ENCODE measurements at regions not wholly inside any gene's neighbourhood (a gene's known extent, or its start where the extent isn't known, plus 50 kb on each side); places are given as distances from the start of the nearest gene placed in this dataset.

- no peak overlapping the region for H3K4me3 Mint-ChIP-seq
- Histone ChIP-seq H3K79me2 (ENCODE audit: control insufficient read depth, insufficient read depth, low read length) (no peaks in the 10 kb centered on the region), H3K4me2 (replicated peaks; ENCODE audit: low read depth, low read length, poor library complexity, severe bottlenecking) (no peak overlapping the region), H3K4me3 (ENCODE audit: control extremely low read depth in 1 of 5, extremely low read depth in 1 of 5, insufficient read depth in 1 of 5, low read depth in 2 of 5, low read length in 4 of 5) (no peak overlapping the region), H3K36me3 (replicated peaks in 1 of 2; ENCODE audit: control extremely low read depth in 1 of 2, control insufficient read depth in 1 of 2, extremely low read depth in 1 of 2, insufficient read depth in 2 of 2, low read length in 1 of 2) (no peaks in the 10 kb centered on the region), H3K9ac (ENCODE audit: low read length) (no peak overlapping the region), H3K4me1 (ENCODE audit: control insufficient read depth in 2 of 2, insufficient read depth in 2 of 2, low read length in 2 of 2) (peaks cover 0 to under 1% of the 10 kb centered on the region in 2 donors), H3K9me3 (ENCODE audit: control extremely low read depth in 1 of 3, control insufficient read depth in 2 of 3, insufficient read depth in 1 of 3, low read length in 2 of 3) (peaks cover 0 to 8% (median 0%) of the 10 kb centered on the region in 3 donors), H3K27me3 (replicated peaks in 1 of 4; ENCODE audit: control extremely low read depth in 1 of 4, control insufficient read depth in 3 of 4, insufficient read depth in 4 of 4, low read length in 3 of 4) (no peaks in the 10 kb centered on the region), H3K27ac (ENCODE audit: low read length in 2 of 2) (no peak overlapping the region), H2AFZ (ENCODE audit: insufficient read depth, low read depth, low read length, poor library complexity, severe bottlenecking) (no peak overlapping the region), H4K20me1 (ENCODE audit: control insufficient read depth, insufficient read depth, low read length, poor library complexity, severe bottlenecking) (no peaks in the 10 kb centered on the region)
- CTCF ChIA-PET: no interaction called here
- POLR2A ChIA-PET: no interaction called here
- no peak overlapping the region for H3K27ac Mint-ChIP-seq
- H3K4me1 Mint-ChIP-seq: peaks cover 4% of the 10 kb centered on the region
- intact Hi-C loops (cut with micrococcal nuclease): no loop called here
- DNase-seq (no peak), ATAC-seq (ENCODE audit: low read depth) (no peak)
- 77% methylated on average over 9 of the region's 11 CpGs for WGBS (ENCODE audit: insufficient coverage)
- H3K9me3 Mint-ChIP-seq (ENCODE audit: insufficient read depth): no peaks in the 10 kb centered on the region
- peaks cover 15% of the 10 kb centered on the region for H3K27me3 Mint-ChIP-seq
- TF ChIP-seq EZH2 (IDR thresholded peaks at IDR 0.05; ENCODE audit: borderline replicate concordance, insufficient read depth, low read depth, low read length, poor library complexity, severe bottlenecking) (no peak), CTCF (IDR thresholded peaks at IDR 0.05) (no peak)
Observed at GRCh38 chr22:48263791-48264351, 1501.4 kb downstream of the TBC1D22A start.

- WGBS (ENCODE audit: insufficient coverage): 86% methylated on average over 7 of the region's 7 CpGs
- H2AFZ ChIP-seq (ENCODE audit: insufficient read depth, low read depth, low read length, poor library complexity, severe bottlenecking): no peak overlapping the region
- H4K20me1 ChIP-seq (ENCODE audit: control insufficient read depth, insufficient read depth, low read length, poor library complexity, severe bottlenecking): no peaks in the 10 kb centered on the region
- Mint-ChIP-seq H3K4me1 (peaks cover 9% of the 10 kb centered on the region), H3K4me3 (no peak overlapping the region), H3K27ac (no peak overlapping the region), H3K27me3 (peaks cover 15% of the 10 kb centered on the region), H3K9me3 (ENCODE audit: insufficient read depth) (no peaks in the 10 kb centered on the region)
- intact Hi-C loops (cut with micrococcal nuclease): no loop called here
- peaks cover 4 to 5% of the 10 kb centered on the region in 2 donors for H3K4me1 ChIP-seq (ENCODE audit: control insufficient read depth in 2 of 2, insufficient read depth in 2 of 2, low read length in 2 of 2)
- H3K36me3 ChIP-seq (replicated peaks in 1 of 2; ENCODE audit: control extremely low read depth in 1 of 2, control insufficient read depth in 1 of 2, extremely low read depth in 1 of 2, insufficient read depth in 2 of 2, low read length in 1 of 2): no peaks in the 10 kb centered on the region
- no peaks in the 10 kb centered on the region for H3K27me3 ChIP-seq (replicated peaks in 1 of 4; ENCODE audit: control extremely low read depth in 1 of 4, control insufficient read depth in 3 of 4, insufficient read depth in 4 of 4, low read length in 3 of 4)
- TF ChIP-seq EZH2 (IDR thresholded peaks at IDR 0.05; ENCODE audit: borderline replicate concordance, insufficient read depth, low read depth, low read length, poor library complexity, severe bottlenecking) (no peak), CTCF (IDR thresholded peaks at IDR 0.05) (no peak)
- H3K27ac ChIP-seq (ENCODE audit: low read length in 2 of 2): no peak overlapping the region
- DNase-seq (no peak), ATAC-seq (ENCODE audit: low read depth) (no peak)
- H3K4me2 ChIP-seq (replicated peaks; ENCODE audit: low read depth, low read length, poor library complexity, severe bottlenecking): no peak overlapping the region
- CTCF ChIA-PET: no interaction called here
- no peak overlapping the region for H3K4me3 ChIP-seq (ENCODE audit: control extremely low read depth in 1 of 5, extremely low read depth in 1 of 5, insufficient read depth in 1 of 5, low read depth in 2 of 5, low read length in 4 of 5)
- H3K9ac ChIP-seq (ENCODE audit: low read length): no peak overlapping the region
- H3K79me2 ChIP-seq (ENCODE audit: control insufficient read depth, insufficient read depth, low read length): no peaks in the 10 kb centered on the region
- POLR2A ChIA-PET: no interaction called here
- peaks cover 0 to 8% (median 0%) of the 10 kb centered on the region in 3 donors for H3K9me3 ChIP-seq (ENCODE audit: control extremely low read depth in 1 of 3, control insufficient read depth in 2 of 3, insufficient read depth in 1 of 3, low read length in 2 of 3)
Observed at GRCh38 chr22:48263431-48263765, 1500.9 kb downstream of the TBC1D22A start.
